Vagina (tissue), 2 donors: ENCODE measurements at regions not wholly inside any gene's neighbourhood (a gene's known extent, or its start where the extent isn't known, plus 50 kb on each side); places are given as distances from the start of the nearest gene placed in this dataset.
A peak's percentile ranks its signal among the peaks of the same experiment; 100 is the strongest.

ENCODE experiments used
- DNase-seq, 2 donors: peaks; one replicate each; pipeline ENCODE4 v3.0.0-alpha.2; 2017; ENCODE audit errors: extremely low spot score in 2 of 2
- H3K27ac ChIP-seq: fragments of 200-600 bp; sonication (generic); one replicate; pipeline ENCODE4 v1.5.1; 2019
- H3K27me3 ChIP-seq: fragments of 200-600 bp; sonication (generic); one replicate; pipeline ENCODE4 v1.5.1; 2019
- H3K36me3 ChIP-seq, 2 donors: fragments of 200-600 bp; sonication (generic); one replicate each; pipeline ENCODE4 v1.5.1; 2017 to 2019
- H3K4me1 ChIP-seq: fragments of 200-600 bp; sonication (generic); one replicate; pipeline ENCODE4 v1.5.1; 2019
- H3K4me3 ChIP-seq, 2 donors: fragments of 200-600 bp; sonication (generic); 1 replicate in 1 of 2; 2 replicates in 1 of 2; pipeline ENCODE4 v1.5.1; 2016 to 2019
- H3K9me3 ChIP-seq: fragments of 200-600 bp; sonication (generic); one replicate; pipeline ENCODE4 v1.5.1; 2019
- CTCF ChIP-seq, 3 experiments: fragments of 450-650 bp in 2 of 3; fragments of 200-600 bp in 1 of 3; sonication (generic) in 1 of 3; IDR thresholded peaks; one replicate each; pipeline ENCODE4 v1.5.1; 2017 to 2019; ENCODE audit warnings: antibody characterized with exemption in 3 of 3, mild to moderate bottlenecking in 2 of 3, moderate library complexity in 2 of 3
- POLR2A ChIP-seq, 2 donors: fragments of 450-650 bp; IDR thresholded peaks; one replicate each; pipeline ENCODE4 v1.6.1; 2017; ENCODE audit warnings: antibody characterized with exemption in 2 of 2, mild to moderate bottlenecking in 2 of 2, moderate library complexity in 2 of 2
- POLR2AphosphoS5 ChIP-seq, 2 donors: sonication (generic); formaldehyde crosslinking; IDR thresholded peaks; one replicate each; pipeline ENCODE4 v1.9.0; 2017; ENCODE audit warnings: antibody characterized with exemption in 2 of 2, mild to moderate bottlenecking in 2 of 2, low read depth in 1 of 2; ENCODE audit not compliant: insufficient read depth in 1 of 2
- intact Hi-C: fragments of 100-400 bp; cut with DNase I; formaldehyde crosslinking; loops from one replicate; pipeline ENCODE4 v1.15.1; 2023

GRCh38 chr11:126127284-126127845, 64.7 kb upstream of the CDON start:
- Histone ChIP-seq H3K9me3 (no peaks in the 10 kb centered on the region), H3K27ac (peak overlapping the region; percentile 12), H3K36me3 (no peaks in the 10 kb centered on the region), H3K4me1 (peaks cover 21% of the 10 kb centered on the region), H3K27me3 (no peaks in the 10 kb centered on the region), H3K4me3 (no peak overlapping the region)
- intact Hi-C loops, result no loop called here
- no peak for TF ChIP-seq POLR2AphosphoS5 (IDR thresholded peaks at IDR 0.05; ENCODE audit: insufficient read depth in 1 of 2, low read depth in 1 of 2)
- TF ChIP-seq POLR2A (IDR thresholded peaks at IDR 0.05), result no peak
- no peak for TF ChIP-seq CTCF (IDR thresholded peaks at IDR 0.05)
- no peak for DNase-seq

- Histone ChIP-seq H3K27ac (peak overlapping the region; percentile 88), H3K36me3 (no peaks in the 10 kb centered on the region), H3K4me3 (no peak overlapping the region), H3K4me1 (peaks cover 27% of the 10 kb centered on the region), H3K9me3 (no peaks in the 10 kb centered on the region), H3K27me3 (no peaks in the 10 kb centered on the region)
- intact Hi-C loops, result no loop called here
- TF ChIP-seq POLR2A (IDR thresholded peaks at IDR 0.05) (no peak), CTCF (IDR thresholded peaks at IDR 0.05) (no peak), POLR2AphosphoS5 (IDR thresholded peaks at IDR 0.05; ENCODE audit: insufficient read depth in 1 of 2, low read depth in 1 of 2) (peak in 1 of 2 donors; percentile 64)
- no peak for DNase-seq
These were observed 61.6 kb upstream of the CDON start for GRCh38 chr11:126124231-126124661.

- H3K27me3 ChIP-seq, result no peaks in the 10 kb centered on the region
- intact Hi-C loops, result no loop called here
- TF ChIP-seq POLR2AphosphoS5 (IDR thresholded peaks at IDR 0.05; ENCODE audit: insufficient read depth in 1 of 2, low read depth in 1 of 2) (no peak), POLR2A (IDR thresholded peaks at IDR 0.05) (no peak), CTCF (IDR thresholded peaks at IDR 0.05) (no peak)
- peaks cover 27% of the 10 kb centered on the region for H3K4me1 ChIP-seq
- H3K4me3 ChIP-seq, result no peak overlapping the region
- H3K36me3 ChIP-seq, result no peaks in the 10 kb centered on the region
- H3K27ac ChIP-seq, result peak overlapping the region; percentile 88
- H3K9me3 ChIP-seq, result no peaks in the 10 kb centered on the region
- no peak for DNase-seq
These were observed 61.0 kb upstream of the CDON start for GRCh38 chr11:126123686-126124085.

GRCh38 chr11:126122863-126123262, 60.2 kb upstream of the CDON start:
- DNase-seq, result no peak
- peak overlapping the region; percentile 88 for H3K27ac ChIP-seq

More at GRCh38 chr11:126122863-126123262, 60.2 kb upstream of the CDON start:
- Histone ChIP-seq H3K36me3 (no peaks in the 10 kb centered on the region), H3K9me3 (no peaks in the 10 kb centered on the region), H3K4me1 (peaks cover 27% of the 10 kb centered on the region), H3K27me3 (no peaks in the 10 kb centered on the region), H3K4me3 (no peak overlapping the region)
- TF ChIP-seq CTCF (IDR thresholded peaks at IDR 0.05) (no peak), POLR2A (IDR thresholded peaks at IDR 0.05) (no peak), POLR2AphosphoS5 (IDR thresholded peaks at IDR 0.05; ENCODE audit: insufficient read depth in 1 of 2, low read depth in 1 of 2) (peak; percentile 37 to 76)
- intact Hi-C loops, result no loop called here
